GM12891 (cell line): ENCODE measurements at regions not wholly inside any gene's neighbourhood (a gene's known extent, or its start where the extent isn't known, plus 50 kb on each side); places are given as distances from the start of the nearest gene placed in this dataset.

Experiments
- PAX5 ChIP-seq: IDR thresholded peaks from 2 replicates; pipeline ENCODE4 v1.6.1; 2011; ENCODE audit warnings: low read length, moderate library complexity, mild to moderate bottlenecking; ENCODE audit not compliant: insufficient read depth, severe bottlenecking
- POLR2A ChIP-seq: IDR thresholded peaks from 2 replicates; pipeline ENCODE4 v1.6.1; 2011; ENCODE audit warnings: low read depth, low read length, control low read depth
- POLR2AphosphoS5 ChIP-seq: IDR thresholded peaks from 2 replicates; pipeline ENCODE4 v1.6.1; 2011; ENCODE audit warnings: low read depth, low read length, control low read depth
- POU2F2 ChIP-seq: IDR thresholded peaks from 2 replicates; pipeline ENCODE4 v1.6.1; 2011; ENCODE audit warnings: low read depth, mild to moderate bottlenecking, control low read depth, low read length, moderate library complexity
- SPI1 ChIP-seq: IDR thresholded peaks from 2 replicates; pipeline ENCODE4 v1.6.1; 2011; ENCODE audit warnings: low read depth, low read length, control low read depth
- TAF1 ChIP-seq: IDR thresholded peaks from 2 replicates; pipeline ENCODE4 v1.6.1; 2011; ENCODE audit warnings: low read depth, low read length, control low read depth

DNA sequence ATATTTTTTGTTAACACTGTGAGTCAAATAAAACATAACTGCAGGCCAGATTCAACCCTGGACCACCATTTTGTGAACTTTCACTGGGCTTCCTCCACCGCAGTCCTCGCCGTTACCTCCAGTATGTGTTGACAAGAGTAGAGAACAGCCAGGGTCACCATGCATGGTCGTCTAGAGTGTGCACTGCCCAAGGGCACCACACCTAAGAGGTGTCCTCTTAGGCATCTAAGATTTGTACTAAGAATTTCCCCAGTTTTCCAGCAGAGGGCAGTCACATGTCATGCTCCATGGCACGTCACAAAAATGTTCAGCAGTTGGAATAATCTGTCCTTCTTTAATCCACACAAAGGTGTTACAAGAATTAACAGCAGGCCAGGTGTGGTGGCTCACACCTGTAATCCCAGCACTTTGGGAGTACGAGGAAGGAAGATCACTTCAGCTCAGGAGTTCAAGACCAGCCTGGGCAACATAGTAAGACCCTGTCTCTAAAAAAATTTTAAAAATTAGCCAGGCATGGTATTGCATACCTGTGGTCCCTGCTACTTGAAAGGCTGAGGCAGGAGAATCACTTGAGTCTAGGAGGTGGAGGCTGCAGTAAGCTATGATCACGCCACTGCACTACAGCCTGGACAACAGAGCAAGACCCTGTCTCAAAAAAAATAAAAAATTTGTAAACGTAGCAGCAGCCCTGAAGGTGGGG lies 71.2 kb upstream of the FOXK1 start:
- TF ChIP-seq TAF1 (no peak), POLR2A (no peak), POLR2AphosphoS5 (no peak), SPI1 (no peak), PAX5 (no peak), POU2F2 (no peak)
